Prostate gland (tissue), 2 donors: ENCODE measurements at regions not wholly inside any gene's neighbourhood (a gene's known extent, or its start where the extent isn't known, plus 50 kb on each side); places are given as distances from the start of the nearest gene placed in this dataset.

Experiments used
- DNase-seq: peaks from one replicate; pipeline ENCODE4 v3.0.0-alpha.2; 2019; ENCODE audit warnings: low spot score
- H3K27ac ChIP-seq, 2 donors: fragments of 200-600 bp; sonication (generic); 2 replicates each; pipeline ENCODE4 v1.5.1; 2017 to 2019
- H3K27me3 ChIP-seq: fragments of 200-600 bp; sonication (generic); replicated peaks from 2 replicates; pipeline ENCODE4 v1.5.1; 2019; ENCODE audit not compliant: insufficient read depth
- H3K36me3 ChIP-seq, 2 donors: fragments of 200-600 bp; sonication (generic); 1 replicate in 1 of 2; 2 replicates in 1 of 2; pipeline versions ENCODE4 v1.5.1 to v1.8.1; 2017 to 2019
- H3K4me1 ChIP-seq: fragments of 200-600 bp; sonication (generic); replicated peaks from 2 replicates; pipeline ENCODE4 v1.5.1; 2019
- H3K4me3 ChIP-seq, 2 donors: fragments of 200-600 bp; sonication (generic); 2 replicates each; pipeline ENCODE4 v1.5.1; 2017 to 2019
- H3K9me3 ChIP-seq: fragments of 200-600 bp; sonication (generic); 2 replicates; pipeline ENCODE4 v1.5.1; 2017
- POLR2A ChIP-seq: fragments of 450-650 bp; IDR thresholded peaks from one replicate; pipeline ENCODE4 v1.6.1; 2016; ENCODE audit warnings: antibody characterized with exemption, mild to moderate bottlenecking
- POLR2AphosphoS5 ChIP-seq: sonication (generic); formaldehyde crosslinking; IDR thresholded peaks from one replicate; pipeline ENCODE4 v1.6.1; 2017; ENCODE audit warnings: antibody characterized with exemption
- WGBS: methylation state at CpG from one replicate; pipeline ENCODE4 v1.1.5; 2018; 5-methylcytosine and 5-hydroxymethylcytosine counted together
- intact Hi-C: fragments of 100-400 bp; cut with DNase I; formaldehyde crosslinking; loops from one replicate; pipeline ENCODE4 v1.14.2; 2022
- TF ChIP-seq, protein P1 (sequence below), 4 experiments: fragments of 200-600 bp in 2 of 4; fragments of 450-650 bp in 2 of 4; sonication (generic) in 2 of 4; IDR thresholded peaks; 1 replicate in 3 of 4; 2 replicates in 1 of 4; pipeline ENCODE4 v1.5.1; 2016 to 2019; ENCODE audit warnings: antibody characterized with exemption in 4 of 4, mild to moderate bottlenecking in 2 of 4, moderate library complexity in 2 of 4

GRCh38 chr13:39272994-39273393 lies 234.7 kb downstream of the NHLRC3 start:
- Histone ChIP-seq H3K4me3 (no peak overlapping the region), H3K27ac (no peak overlapping the region), H3K9me3 (no peaks in the 10 kb centered on the region), H3K36me3 (no peaks in the 10 kb centered on the region), H3K27me3 (no peaks in the 10 kb centered on the region), H3K4me1 (no peaks in the 10 kb centered on the region)
- 72% methylated on average over 1 of the region's 1 CpG for WGBS
- intact Hi-C loops, result no loop called here
- no peak for DNase-seq
- TF ChIP-seq POLR2A, result no peak
- TF ChIP-seq, protein P1, sequence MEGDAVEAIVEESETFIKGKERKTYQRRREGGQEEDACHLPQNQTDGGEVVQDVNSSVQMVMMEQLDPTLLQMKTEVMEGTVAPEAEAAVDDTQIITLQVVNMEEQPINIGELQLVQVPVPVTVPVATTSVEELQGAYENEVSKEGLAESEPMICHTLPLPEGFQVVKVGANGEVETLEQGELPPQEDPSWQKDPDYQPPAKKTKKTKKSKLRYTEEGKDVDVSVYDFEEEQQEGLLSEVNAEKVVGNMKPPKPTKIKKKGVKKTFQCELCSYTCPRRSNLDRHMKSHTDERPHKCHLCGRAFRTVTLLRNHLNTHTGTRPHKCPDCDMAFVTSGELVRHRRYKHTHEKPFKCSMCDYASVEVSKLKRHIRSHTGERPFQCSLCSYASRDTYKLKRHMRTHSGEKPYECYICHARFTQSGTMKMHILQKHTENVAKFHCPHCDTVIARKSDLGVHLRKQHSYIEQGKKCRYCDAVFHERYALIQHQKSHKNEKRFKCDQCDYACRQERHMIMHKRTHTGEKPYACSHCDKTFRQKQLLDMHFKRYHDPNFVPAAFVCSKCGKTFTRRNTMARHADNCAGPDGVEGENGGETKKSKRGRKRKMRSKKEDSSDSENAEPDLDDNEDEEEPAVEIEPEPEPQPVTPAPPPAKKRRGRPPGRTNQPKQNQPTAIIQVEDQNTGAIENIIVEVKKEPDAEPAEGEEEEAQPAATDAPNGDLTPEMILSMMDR (IDR thresholded peaks at IDR 0.05), result no peak
- TF ChIP-seq POLR2AphosphoS5, result no peak

- no peaks in the 10 kb centered on the region for H3K27me3 ChIP-seq
- WGBS, result 40% methylated on average over 6 of the region's 6 CpGs
- H3K4me1 ChIP-seq, result no peaks in the 10 kb centered on the region
- TF ChIP-seq POLR2AphosphoS5 (no peak), POLR2A (no peak)
- TF ChIP-seq, protein P1 (IDR thresholded peaks at IDR 0.05), result no peak
- intact Hi-C loops, result no loop called here
- no peaks in the 10 kb centered on the region for H3K36me3 ChIP-seq
- no peak for DNase-seq
- H3K4me3 ChIP-seq, result no peak overlapping the region
- no peaks in the 10 kb centered on the region for H3K9me3 ChIP-seq
- no peak overlapping the region for H3K27ac ChIP-seq
Observed at GRCh38 chr13:39273953-39274738, 235.9 kb downstream of the NHLRC3 start.

- no peaks in the 10 kb centered on the region for H3K27me3 ChIP-seq
- H3K9me3 ChIP-seq, result no peaks in the 10 kb centered on the region
- no peaks in the 10 kb centered on the region for H3K4me1 ChIP-seq
- H3K27ac ChIP-seq, result no peak overlapping the region
- no peaks in the 10 kb centered on the region for H3K36me3 ChIP-seq
- intact Hi-C loops, result no loop called here
- TF ChIP-seq POLR2A, result no peak
- TF ChIP-seq, protein P1 (IDR thresholded peaks at IDR 0.05), result no peak
- TF ChIP-seq POLR2AphosphoS5, result no peak
- no peak for DNase-seq
- H3K4me3 ChIP-seq, result no peak overlapping the region
- WGBS, result 86% methylated on average over 3 of the region's 3 CpGs
Observed at GRCh38 chr13:39274739-39275325, 236.6 kb downstream of the NHLRC3 start.

- no peaks in the 10 kb centered on the region for H3K27me3 ChIP-seq
- 86% methylated on average over 2 of the region's 2 CpGs for WGBS
- no peaks in the 10 kb centered on the region for H3K36me3 ChIP-seq
- H3K27ac ChIP-seq, result no peak overlapping the region
- intact Hi-C loops, result no loop called here
- TF ChIP-seq, protein P1 (IDR thresholded peaks at IDR 0.05), result no peak
- TF ChIP-seq POLR2A (no peak), POLR2AphosphoS5 (no peak)
- DNase-seq, result no peak
- H3K9me3 ChIP-seq, result no peaks in the 10 kb centered on the region
- no peak overlapping the region for H3K4me3 ChIP-seq
- H3K4me1 ChIP-seq, result no peaks in the 10 kb centered on the region
Observed at GRCh38 chr13:39279077-39279476, 240.8 kb downstream of the NHLRC3 start.
